ENCODE measurements at regions not wholly inside any gene's neighbourhood (a gene's known extent, or its start where the extent isn't known, plus 50 kb on each side); places are given as distances from the start of the nearest gene placed in this dataset.

DNA sequence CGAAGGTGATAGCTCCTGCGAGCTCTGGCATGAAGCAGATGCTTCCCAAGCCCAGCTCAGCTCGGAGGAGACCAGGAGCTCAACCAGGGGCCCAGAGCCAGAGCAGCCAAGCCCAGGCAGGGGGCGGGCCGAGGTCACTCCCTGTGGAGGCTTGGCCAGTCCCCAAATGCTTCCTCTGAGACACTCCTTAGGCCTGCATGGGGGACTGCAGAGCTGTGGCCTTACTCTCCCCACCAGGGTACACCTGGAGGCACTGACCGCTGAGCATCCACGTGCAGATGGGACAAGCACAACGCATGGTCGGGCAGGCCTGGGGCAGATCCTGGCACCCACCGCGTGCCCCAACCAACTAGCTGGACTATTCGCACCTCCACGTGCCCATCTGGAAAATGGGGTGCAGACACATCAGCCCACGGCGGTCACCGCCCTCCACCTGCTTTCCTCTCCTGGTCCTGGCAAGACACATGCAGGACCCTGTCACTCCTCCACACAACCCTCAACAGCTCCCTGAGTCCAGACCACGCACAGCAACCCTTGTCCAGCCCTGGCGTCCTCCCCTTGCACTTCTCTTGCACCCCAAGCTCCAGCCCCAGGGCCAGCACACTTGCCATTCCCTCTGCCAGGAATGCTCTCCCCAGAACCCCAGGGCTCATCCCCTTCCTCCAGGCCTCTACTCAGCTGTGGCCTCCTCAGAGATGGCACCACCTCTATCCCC lies 164.7 kb upstream of the IQSEC1 start:
- no peak for DNase-seq
- in situ Hi-C loops (cut with MboI; ENCODE audit: low sequenced_read_pairs), result no loop called here
- H3K18ac ChIP-seq (ENCODE audit: low read depth, low read length), result no peak overlapping the region
- no peak overlapping the region for H3K4ac ChIP-seq (ENCODE audit: low read depth, low read length)
- H2AFZ ChIP-seq (replicated peaks; ENCODE audit: low read length, poor library complexity), result no peak overlapping the region
- H2BK15ac ChIP-seq (ENCODE audit: low read depth, low read length), result no peak overlapping the region
- H3K14ac ChIP-seq (replicated peaks; ENCODE audit: low read depth, low read length), result no peak overlapping the region
- no peak overlapping the region for H2AK9ac ChIP-seq (replicated peaks; ENCODE audit: low read depth, low read length, poor library complexity)
- no peaks in the 10 kb centered on the region for H3K9me3 ChIP-seq (ENCODE audit: control insufficient read depth, insufficient read depth, low read length)
- no peak overlapping the region for H3K4me2 ChIP-seq (ENCODE audit: low read depth, low read length)
- H3K4me1 ChIP-seq (ENCODE audit: control insufficient read depth, insufficient read depth, low read length), result no peaks in the 10 kb centered on the region
- H4K8ac ChIP-seq (ENCODE audit: low read depth in 2 of 2, low read length in 2 of 2), result no peak overlapping the region
- CTCF ChIA-PET, result no interaction called here
- no peak for ATAC-seq (ENCODE audit: low read depth)
- POLR2A ChIA-PET (ENCODE audit: unreplicated experiment), result no interaction called here
- H4K20me1 ChIP-seq (ENCODE audit: insufficient read depth, low read length), result no peaks in the 10 kb centered on the region
- H3K79me1 ChIP-seq (ENCODE audit: low read depth in 1 of 2, low read length in 2 of 2), result no peaks in the 10 kb centered on the region
- no peak overlapping the region for H2BK120ac ChIP-seq (ENCODE audit: low read depth, low read length)
- H4K5ac ChIP-seq (ENCODE audit: low read depth, low read length), result no peak overlapping the region
- H3K56ac ChIP-seq (ENCODE audit: extremely low read depth, insufficient read depth, low read length), result no peak overlapping the region; the same call in 1 of the 2 replicates
- dilution Hi-C loops (cut with HindIII; ENCODE audit: low sequenced_read_pairs, unreplicated experiment), result no loop called here
- H3K27me3 ChIP-seq (ENCODE audit: control insufficient read depth, insufficient read depth, low read length), result peaks cover 29% of the 10 kb centered on the region
- no peak overlapping the region for H3K4me3 ChIP-seq (ENCODE audit: insufficient read depth, low read depth, low read length)
- 57% methylated on average over 10 of the region's 18 CpGs; no CpG with 5 or more reads in 1 of the 2 experiments for WGBS, 2 experiments (ENCODE audit: extremely low coverage in 2 of 2, insufficient read length in 1 of 2)
- no peak overlapping the region for H4K91ac ChIP-seq (ENCODE audit: insufficient read depth, low read depth, low read length)
- no peak overlapping the region for H3K9ac ChIP-seq (ENCODE audit: low read depth, low read length)
- no peak overlapping the region for H2BK20ac ChIP-seq (ENCODE audit: low read depth, low read length)
- H3K36me3 ChIP-seq (ENCODE audit: control insufficient read depth, insufficient read depth, low read length), result no peaks in the 10 kb centered on the region
- H2AK5ac ChIP-seq (ENCODE audit: low read depth, low read length), result no peak overlapping the region
- no peak overlapping the region for H3K23ac ChIP-seq (ENCODE audit: low read depth, low read length)
- no TSS peak for BruUV-seq (replicated peaks)
- TF ChIP-seq RFX5 (IDR thresholded peaks at IDR 0.05; ENCODE audit: low read depth, low read length), result no peak
- no peak for TF ChIP-seq FOS (IDR thresholded peaks at IDR 0.05; ENCODE audit: low read depth, low read length)
- TF ChIP-seq, protein P1, sequence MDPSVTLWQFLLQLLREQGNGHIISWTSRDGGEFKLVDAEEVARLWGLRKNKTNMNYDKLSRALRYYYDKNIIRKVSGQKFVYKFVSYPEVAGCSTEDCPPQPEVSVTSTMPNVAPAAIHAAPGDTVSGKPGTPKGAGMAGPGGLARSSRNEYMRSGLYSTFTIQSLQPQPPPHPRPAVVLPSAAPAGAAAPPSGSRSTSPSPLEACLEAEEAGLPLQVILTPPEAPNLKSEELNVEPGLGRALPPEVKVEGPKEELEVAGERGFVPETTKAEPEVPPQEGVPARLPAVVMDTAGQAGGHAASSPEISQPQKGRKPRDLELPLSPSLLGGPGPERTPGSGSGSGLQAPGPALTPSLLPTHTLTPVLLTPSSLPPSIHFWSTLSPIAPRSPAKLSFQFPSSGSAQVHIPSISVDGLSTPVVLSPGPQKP (IDR thresholded peaks at IDR 0.05; ENCODE audit: borderline replicate concordance, low read depth, low read length), result no peak
- no peak for TF ChIP-seq CHD1 (IDR thresholded peaks at IDR 0.05; ENCODE audit: low read depth, low read length)
- TF ChIP-seq RCOR1 (IDR thresholded peaks at IDR 0.05; ENCODE audit: insufficient replicate concordance, low read length), result no peak
- no peak for TF ChIP-seq NFE2L2 (IDR thresholded peaks at IDR 0.05; ENCODE audit: low read depth, low read length)
- intact Hi-C loops (cut with micrococcal nuclease), result no loop called here
- H3K27ac ChIP-seq (ENCODE audit: insufficient read depth, low read length), result no peak overlapping the region
- H2BK5ac ChIP-seq (ENCODE audit: low read depth, low read length, poor library complexity, severe bottlenecking), result no peak overlapping the region
- no peaks in the 10 kb centered on the region for H3K9me1 ChIP-seq (ENCODE audit: insufficient read depth, low read length)
